ENCODE measurements at regions not wholly inside any gene's neighbourhood (a gene's known extent, or its start where the extent isn't known, plus 50 kb on each side); places are given as distances from the start of the nearest gene placed in this dataset.
"Not testable (repeated sequence)": the region's sequence is repeated elsewhere in the genome, so short reads cannot be mapped to it uniquely, and the experiment has no call there.

DNA sequence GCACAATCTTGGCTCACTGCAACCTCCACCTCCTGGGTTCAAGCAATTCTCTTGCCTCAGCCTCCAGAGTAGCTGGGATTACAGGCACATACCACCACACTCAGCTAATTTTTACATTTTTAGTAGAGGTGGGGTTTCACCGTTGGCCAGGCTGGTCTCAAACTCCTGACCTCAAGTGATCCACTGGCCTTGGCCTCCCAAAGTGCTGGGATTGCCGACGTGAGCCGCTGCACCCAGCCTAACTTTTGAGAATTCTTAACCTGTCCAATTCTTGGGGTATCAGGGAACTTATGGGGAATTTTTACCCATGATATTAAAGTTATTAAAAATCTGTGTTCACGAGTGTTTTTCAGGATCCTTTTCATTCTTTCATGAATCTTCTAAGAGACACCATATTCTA lies 1755.2 kb upstream of the TPTE start:
- TF ChIP-seq CTCF, KDM1A (CRISPR knock-in tag; IDR thresholded peaks at IDR 0.05): not testable (repeated sequence)

Data from HepG2 (cell line).